Gastroesophageal sphincter (tissue), 3 donors: ENCODE measurements at regions not wholly inside any gene's neighbourhood (a gene's known extent, or its start where the extent isn't known, plus 50 kb on each side); places are given as distances from the start of the nearest gene placed in this dataset.

Source experiments
- CTCF ChIP-seq, 4 experiments: fragments of 200-600 bp in 2 of 4; fragments of 450-650 bp in 2 of 4; sonication (generic) in 1 of 4; IDR thresholded peaks; one replicate each; pipeline ENCODE4 v1.5.1; 2017 to 2019; ENCODE audit warnings: antibody characterized with exemption in 4 of 4, mild to moderate bottlenecking in 2 of 4, moderate library complexity in 2 of 4
- POLR2A ChIP-seq, 2 donors: fragments of 450-650 bp; IDR thresholded peaks; one replicate each; pipeline ENCODE4 v1.6.1; 2017; ENCODE audit warnings: antibody characterized with exemption in 2 of 2, mild to moderate bottlenecking in 2 of 2, moderate library complexity in 1 of 2

DNA sequence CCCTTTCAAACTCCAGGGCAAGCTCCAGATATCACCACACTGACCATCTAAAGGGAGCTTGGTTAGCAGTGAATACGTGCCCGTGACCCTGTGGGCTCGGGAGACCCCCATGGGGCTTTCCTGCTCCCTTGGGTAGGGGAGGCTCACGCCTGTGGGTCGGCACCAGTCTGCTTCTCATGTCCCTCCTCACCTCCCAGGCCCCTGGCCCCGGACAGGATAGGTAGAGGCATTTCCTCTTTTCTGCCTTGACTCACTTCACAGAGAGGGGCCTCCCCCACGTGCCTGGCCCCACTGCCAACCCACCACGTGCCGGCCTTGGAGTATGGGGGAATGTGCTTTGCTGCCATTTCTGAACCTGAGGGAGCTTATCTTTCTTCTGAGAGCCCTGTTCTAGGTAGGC is 131.3 kb upstream of the FAM20C start:
- no peak for TF ChIP-seq CTCF (IDR thresholded peaks at IDR 0.05)
- no peak for TF ChIP-seq POLR2A (IDR thresholded peaks at IDR 0.05)
